Renal cortex interstitium (tissue), 11 donors: ENCODE measurements at regions not wholly inside any gene's neighbourhood (a gene's known extent, or its start where the extent isn't known, plus 50 kb on each side); places are given as distances from the start of the nearest gene placed in this dataset.
A peak's percentile ranks its signal among the peaks of the same experiment; 100 is the strongest.

Source experiments
- DNase-seq, 11 donors: peaks; one replicate each; pipeline ENCODE4 v3.0.0-alpha.2; 2013; ENCODE audit warnings: low read depth in 9 of 11, low spot score in 4 of 11; ENCODE audit errors: extremely low read depth in 1 of 11

GRCh38 chr11:119782006-119782738, 53.2 kb upstream of the NECTIN1 start:
- DNase-seq: no peak

- DNase-seq: peak in 4 of 11 donors; percentile 19 to 35 (median 28)
Measured at GRCh38 chr11:119780222-119780953, 51.4 kb upstream of the NECTIN1 start.

- DNase-seq: no peak
Measured at GRCh38 chr11:119779195-119780071, 50.4 kb upstream of the NECTIN1 start.
